C4-2B (cell line): ENCODE measurements at regions not wholly inside any gene's neighbourhood (a gene's known extent, or its start where the extent isn't known, plus 50 kb on each side); places are given as distances from the start of the nearest gene placed in this dataset.
"Not testable (repeated sequence)": the region's sequence is repeated elsewhere in the genome, so short reads cannot be mapped to it uniquely, and the experiment has no call there.

Source experiments
- H3K27ac ChIP-seq: fragments of 450-650 bp; 2 replicates; pipeline ENCODE4 v1.5.1; 2017
- CTCF ChIP-seq: fragments of 450-650 bp; conservative IDR thresholded peaks from 2 replicates; pipeline ENCODE4 v1.5.1; 2017; ENCODE audit warnings: mild to moderate bottlenecking
- ZFX ChIP-seq: fragments of 450-650 bp; IDR thresholded peaks from 2 replicates; pipeline ENCODE4 v1.6.1; 2017

- H3K27ac ChIP-seq: no peak overlapping the region
- TF ChIP-seq CTCF (no peak), ZFX (no peak)
These were observed 52.0 kb upstream of the FYN start for GRCh38 chr6:111925296-111925695.

DNA sequence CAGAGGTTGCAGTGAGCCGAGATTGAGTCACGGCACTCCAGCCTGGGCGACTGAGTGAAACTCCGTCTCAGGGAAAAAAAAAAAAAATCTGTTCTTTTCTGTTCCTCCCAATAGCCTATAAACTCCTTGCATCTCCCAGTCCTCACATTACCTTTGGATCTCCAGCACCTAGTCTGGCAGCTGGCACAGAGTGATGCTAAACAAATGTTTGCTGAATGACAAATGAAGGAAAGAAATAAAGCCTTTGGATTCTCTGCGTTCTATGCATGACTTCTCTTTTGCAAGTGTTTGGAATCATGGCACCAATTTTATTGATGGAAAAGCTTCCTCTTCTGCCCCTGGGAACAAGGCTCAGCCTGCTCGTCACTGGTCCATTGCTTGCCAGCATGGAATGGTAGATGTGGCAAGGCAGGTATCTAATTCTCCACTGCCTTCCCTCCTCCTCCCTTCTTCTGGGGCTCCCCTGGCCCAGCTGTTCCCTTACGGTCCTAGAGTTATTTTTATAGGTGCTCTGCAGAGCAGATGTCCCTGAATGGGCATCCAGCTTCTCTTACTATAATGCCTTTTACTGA lies 53.6 kb upstream of the FYN start:
- H3K27ac ChIP-seq: no peak overlapping the region
- TF ChIP-seq ZFX: no peak
- TF ChIP-seq CTCF: no peak

DNA sequence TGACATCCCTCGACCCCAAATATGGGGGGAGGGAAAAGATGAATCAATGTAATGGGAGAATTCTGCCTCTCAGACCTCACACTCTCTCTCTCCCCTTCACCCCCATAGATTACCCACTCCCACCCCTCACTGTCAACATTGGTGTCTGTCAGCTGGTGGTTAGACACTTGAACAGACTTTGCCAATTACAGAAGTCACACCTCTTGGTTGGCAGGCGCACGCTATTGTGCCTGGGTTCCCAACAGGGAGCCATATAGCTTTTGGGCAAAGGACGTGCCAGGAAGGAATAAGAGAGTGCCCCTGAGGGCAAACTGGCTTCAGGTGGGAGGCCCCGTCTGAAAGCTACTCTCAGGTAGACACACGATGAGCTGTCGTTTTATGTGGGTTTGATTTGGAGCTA lies 54.1 kb upstream of the FYN start:
- TF ChIP-seq ZFX: no peak
- TF ChIP-seq CTCF: no peak
- H3K27ac ChIP-seq: no peak overlapping the region

GRCh38 chr6:111928139-111928538 lies 54.9 kb upstream of the FYN start:
- no peak overlapping the region for H3K27ac ChIP-seq
- no peak for TF ChIP-seq CTCF
- no peak for TF ChIP-seq ZFX

DNA sequence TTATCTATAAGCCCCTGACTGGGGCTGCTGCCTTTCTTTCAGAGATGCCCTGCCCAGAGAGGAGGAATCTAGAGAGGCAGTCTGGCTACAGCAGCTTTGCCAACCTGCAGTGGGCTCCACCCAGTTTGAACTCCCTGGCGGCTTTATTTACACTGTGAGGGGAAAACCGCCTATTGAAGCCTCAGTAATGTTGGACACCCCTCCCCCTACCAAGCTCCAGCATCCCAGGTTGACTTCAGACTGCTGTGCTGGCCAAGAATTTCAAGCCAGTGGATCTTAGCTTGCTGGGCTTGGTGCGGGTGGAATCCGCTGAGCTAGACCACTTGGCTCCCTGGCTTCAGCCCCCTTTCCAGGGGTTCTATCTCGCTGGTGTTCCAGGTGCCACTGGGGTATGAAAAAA lies 61.4 kb upstream of the FYN start:
- H3K27ac ChIP-seq: not testable (repeated sequence)

- H3K27ac ChIP-seq: no peak overlapping the region
- TF ChIP-seq CTCF: no peak
- no peak for TF ChIP-seq ZFX
These were observed 63.5 kb upstream of the FYN start for GRCh38 chr6:111936718-111937117.

- no peak for TF ChIP-seq ZFX
- TF ChIP-seq CTCF: no peak
- no peak overlapping the region for H3K27ac ChIP-seq
These were observed 65.5 kb upstream of the FYN start for GRCh38 chr6:111938710-111939109.

- H3K27ac ChIP-seq: no peak overlapping the region
- TF ChIP-seq CTCF (no peak), ZFX (no peak)
These were observed 66.7 kb upstream of the FYN start for GRCh38 chr6:111939902-111940301.
